ENCODE measurements at regions not wholly inside any gene's neighbourhood (a gene's known extent, or its start where the extent isn't known, plus 50 kb on each side); places are given as distances from the start of the nearest gene placed in this dataset.

GRCh38 chr15:47409600-47409999 is 307.7 kb upstream of the SEMA6D start (continued):
- TF ChIP-seq, protein P1, sequence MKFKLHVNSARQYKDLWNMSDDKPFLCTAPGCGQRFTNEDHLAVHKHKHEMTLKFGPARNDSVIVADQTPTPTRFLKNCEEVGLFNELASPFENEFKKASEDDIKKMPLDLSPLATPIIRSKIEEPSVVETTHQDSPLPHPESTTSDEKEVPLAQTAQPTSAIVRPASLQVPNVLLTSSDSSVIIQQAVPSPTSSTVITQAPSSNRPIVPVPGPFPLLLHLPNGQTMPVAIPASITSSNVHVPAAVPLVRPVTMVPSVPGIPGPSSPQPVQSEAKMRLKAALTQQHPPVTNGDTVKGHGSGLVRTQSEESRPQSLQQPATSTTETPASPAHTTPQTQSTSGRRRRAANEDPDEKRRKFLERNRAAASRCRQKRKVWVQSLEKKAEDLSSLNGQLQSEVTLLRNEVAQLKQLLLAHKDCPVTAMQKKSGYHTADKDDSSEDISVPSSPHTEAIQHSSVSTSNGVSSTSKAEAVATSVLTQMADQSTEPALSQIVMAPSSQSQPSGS (IDR thresholded peaks at IDR 0.05; ENCODE audit: low read length) = no peak
- no peak for TF ChIP-seq NRF1 (IDR thresholded peaks at IDR 0.05; ENCODE audit: low read depth, low read length)
- no peak for TF ChIP-seq KDM4A (IDR thresholded peaks at IDR 0.05; ENCODE audit: low read depth, low read length, severe bottlenecking)
- TF ChIP-seq CHD1 (IDR thresholded peaks at IDR 0.05; ENCODE audit: low read depth, low read length) = no peak
- no peak for TF ChIP-seq TCF12 (IDR thresholded peaks at IDR 0.05; ENCODE audit: low read depth, low read length)
- no peak for TF ChIP-seq NANOG (IDR thresholded peaks at IDR 0.05; ENCODE audit: insufficient read depth, low read depth, low read length, poor library complexity, severe bottlenecking)

Data from H1 (cell line).